Mesenchymal stem cell (in vitro differentiated cells and primary cell): ENCODE measurements at regions not wholly inside any gene's neighbourhood (a gene's known extent, or its start where the extent isn't known, plus 50 kb on each side); places are given as distances from the start of the nearest gene placed in this dataset.
A peak's percentile ranks its signal among the peaks of the same experiment; 100 is the strongest.

ENCODE experiments used
- DNase-seq: peaks from one replicate; pipeline ENCODE4 v3.0.0-alpha.2; 2013
- H2AFZ ChIP-seq: one replicate; pipeline ENCODE4 v1.6.1; 2013; ENCODE audit warnings: low read depth, mild to moderate bottlenecking, control low read depth, inconsistent platforms, low read length, moderate library complexity
- H2AK5ac ChIP-seq: 2 replicates; pipeline ENCODE4 v1.6.1; 2013; ENCODE audit warnings: low read length, moderate library complexity, mild to moderate bottlenecking, inconsistent platforms; ENCODE audit not compliant: severe bottlenecking
- H2BK120ac ChIP-seq: one replicate; pipeline ENCODE4 v1.6.1; 2013; ENCODE audit warnings: low read depth, mild to moderate bottlenecking, inconsistent platforms, low read length, moderate library complexity
- H2BK12ac ChIP-seq, 2 experiments: one replicate each; pipeline ENCODE4 v1.6.1; 2013; ENCODE audit warnings: inconsistent platforms in 2 of 2, low read length in 2 of 2, mild to moderate bottlenecking in 2 of 2, moderate library complexity in 2 of 2, control low read depth in 1 of 2
- H2BK15ac ChIP-seq: one replicate; pipeline ENCODE4 v1.6.1; 2013; ENCODE audit warnings: mild to moderate bottlenecking, low read depth, inconsistent platforms; ENCODE audit not compliant: poor library complexity, severe bottlenecking
- H2BK5ac ChIP-seq: 2 replicates; pipeline ENCODE4 v1.6.1; 2013; ENCODE audit warnings: low read depth, mild to moderate bottlenecking, low read length, control low read depth, inconsistent platforms; ENCODE audit not compliant: poor library complexity, severe bottlenecking
- H3K14ac ChIP-seq, 2 experiments: one replicate each; pipeline ENCODE4 v1.6.1; 2013; ENCODE audit warnings: inconsistent platforms in 2 of 2, low read length in 2 of 2, control low read depth in 1 of 2, mild to moderate bottlenecking in 1 of 2, moderate library complexity in 1 of 2
- H3K18ac ChIP-seq, 2 experiments: one replicate each; pipeline ENCODE4 v1.6.1; 2013; ENCODE audit warnings: inconsistent platforms in 2 of 2, low read length in 2 of 2, control low read depth in 1 of 2, low read depth in 1 of 2, mild to moderate bottlenecking in 1 of 2
- H3K23ac ChIP-seq, 2 experiments: one replicate each; pipeline ENCODE4 v1.6.1; 2013; ENCODE audit warnings: inconsistent platforms in 2 of 2, low read length in 2 of 2, mild to moderate bottlenecking in 2 of 2, moderate library complexity in 2 of 2, control low read depth in 1 of 2
- H3K27ac ChIP-seq: 2 replicates; pipeline ENCODE4 v1.5.1; 2013; ENCODE audit warnings: mild to moderate bottlenecking, moderate library complexity, low read length, control low read depth, inconsistent platforms; ENCODE audit not compliant: poor library complexity, severe bottlenecking
- H3K27me3 ChIP-seq, 2 experiments: 2 replicates each; pipeline versions ENCODE4 v1.6.1 to v1.7.0; 2013; ENCODE audit warnings: low read length in 2 of 2, mild to moderate bottlenecking in 2 of 2, moderate library complexity in 2 of 2, control low read depth in 1 of 2, inconsistent platforms in 1 of 2; ENCODE audit not compliant: control insufficient read depth in 1 of 2, insufficient read depth in 1 of 2
- H3K36me3 ChIP-seq, 2 experiments: 2 replicates each; pipeline versions ENCODE4 v1.6.1 to v1.7.0; 2013; ENCODE audit warnings: low read length in 2 of 2, control low read depth in 1 of 2, inconsistent platforms in 1 of 2, low read depth in 1 of 2, mild to moderate bottlenecking in 1 of 2; ENCODE audit not compliant: insufficient read depth in 2 of 2, control insufficient read depth in 1 of 2
- H3K4ac ChIP-seq, 2 experiments: one replicate each; pipeline ENCODE4 v1.6.1; 2013; ENCODE audit warnings: inconsistent platforms in 2 of 2, low read length in 2 of 2, mild to moderate bottlenecking in 2 of 2, moderate library complexity in 2 of 2, control low read depth in 1 of 2, low read depth in 1 of 2
- H3K4me1 ChIP-seq: 2 replicates; pipeline ENCODE4 v1.6.1; 2013; ENCODE audit warnings: low read depth, low read length, control low read depth; ENCODE audit not compliant: control insufficient read depth, insufficient read depth
- H3K4me2 ChIP-seq: 2 replicates; pipeline ENCODE4 v1.6.1; 2013; ENCODE audit warnings: low read length, mild to moderate bottlenecking, inconsistent platforms; ENCODE audit not compliant: poor library complexity, severe bottlenecking
- H3K4me3 ChIP-seq, 2 experiments: 2 replicates each; pipeline versions ENCODE4 v1.5.1 to v1.7.0; 2013; ENCODE audit warnings: low read length in 2 of 2, mild to moderate bottlenecking in 2 of 2, control low read depth in 1 of 2, low read depth in 1 of 2; ENCODE audit not compliant: insufficient read depth in 1 of 2
- H3K79me1 ChIP-seq: replicated peaks from 2 replicates; pipeline ENCODE4 v1.6.1; 2013; ENCODE audit warnings: mild to moderate bottlenecking, control low read depth, low read length, inconsistent platforms; ENCODE audit not compliant: poor library complexity, severe bottlenecking
- H3K9ac ChIP-seq: 2 replicates; pipeline ENCODE4 v1.7.0; 2013; ENCODE audit warnings: mild to moderate bottlenecking, low read length, moderate library complexity
- H3K9me3 ChIP-seq: 2 replicates; pipeline ENCODE4 v1.7.0; 2013; ENCODE audit warnings: mild to moderate bottlenecking, low read length; ENCODE audit not compliant: control insufficient read depth
- H4K8ac ChIP-seq: one replicate; pipeline ENCODE4 v1.6.1; 2013; ENCODE audit warnings: inconsistent platforms, mild to moderate bottlenecking, low read length, moderate library complexity
- H4K91ac ChIP-seq: one replicate; pipeline ENCODE4 v1.6.1; 2013; ENCODE audit warnings: mild to moderate bottlenecking, low read length, inconsistent platforms
- WGBS: methylation state at CpG from one replicate; pipeline ENCODE4 v1.1.7; 2013; ENCODE audit warnings: mixed read lengths; 5-methylcytosine and 5-hydroxymethylcytosine counted together

DNA sequence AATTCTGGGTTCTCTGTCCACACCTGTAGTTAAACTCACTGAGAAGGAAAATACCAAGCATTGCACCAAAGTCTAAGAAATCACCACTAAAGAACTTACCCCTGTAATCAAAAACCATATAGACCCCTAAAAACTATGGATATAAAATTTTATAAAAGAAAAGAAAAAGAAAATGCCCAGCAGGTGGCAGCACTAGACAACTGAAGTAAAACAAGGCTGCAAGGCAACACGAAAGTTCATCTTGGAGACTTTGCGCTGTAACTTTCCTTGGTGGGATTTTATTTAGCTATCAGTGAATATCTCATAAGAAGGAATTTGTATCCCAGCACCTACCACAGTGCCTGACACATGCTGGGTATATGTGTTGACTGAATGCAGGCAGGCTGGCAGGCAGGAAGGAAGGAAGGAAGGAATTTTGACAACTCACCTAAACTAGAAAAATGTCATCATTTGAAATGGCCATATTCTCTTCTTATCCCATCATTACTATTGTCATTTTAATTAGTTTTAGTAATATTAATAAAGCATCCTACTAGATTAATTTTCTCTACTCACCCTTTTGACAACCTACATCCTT, 68.2 kb upstream of the ETV6 start:
- H3K23ac ChIP-seq: no peak overlapping the region
- no peaks in the 10 kb centered on the region for H3K27me3 ChIP-seq
- H4K91ac ChIP-seq: no peak overlapping the region
- no peaks in the 10 kb centered on the region for H3K79me1 ChIP-seq
- H4K8ac ChIP-seq: no peak overlapping the region
- no peak overlapping the region for H3K4me3 ChIP-seq
- no peak overlapping the region for H2AK5ac ChIP-seq
- H3K27ac ChIP-seq: no peak overlapping the region
- DNase-seq: peak; percentile 72
- H2BK12ac ChIP-seq: peak overlapping the region in 1 of 2 experiments; percentile 29
- no peak overlapping the region for H3K14ac ChIP-seq
- no peaks in the 10 kb centered on the region for H3K36me3 ChIP-seq
- no peak overlapping the region for H2BK15ac ChIP-seq
- H3K9ac ChIP-seq: no peak overlapping the region
- H2BK5ac ChIP-seq: no peak overlapping the region
- H3K18ac ChIP-seq: no peak overlapping the region
- H2AFZ ChIP-seq: no peak overlapping the region
- no peak overlapping the region for H3K4ac ChIP-seq
- WGBS: 3% methylated on average over 2 of the region's 2 CpGs
- no peaks in the 10 kb centered on the region for H3K9me3 ChIP-seq
- H3K4me1 ChIP-seq: peaks cover 9% of the 10 kb centered on the region
- no peak overlapping the region for H2BK120ac ChIP-seq
- H3K4me2 ChIP-seq: no peak overlapping the region

GRCh38 chr12:11584221-11584855, 65.1 kb upstream of the ETV6 start:
- no peak overlapping the region for H2BK12ac ChIP-seq
- H2BK120ac ChIP-seq: no peak overlapping the region
- no peak for DNase-seq
- H3K18ac ChIP-seq: no peak overlapping the region
- peaks cover 6% of the 10 kb centered on the region for H3K4me1 ChIP-seq
- H3K4ac ChIP-seq: no peak overlapping the region
- no peak overlapping the region for H3K4me3 ChIP-seq
- 91% methylated on average over 6 of the region's 7 CpGs for WGBS
- no peak overlapping the region for H4K8ac ChIP-seq
- H3K36me3 ChIP-seq: no peaks in the 10 kb centered on the region
- no peak overlapping the region for H2BK15ac ChIP-seq
- H3K27me3 ChIP-seq: no peaks in the 10 kb centered on the region
- no peak overlapping the region for H2AFZ ChIP-seq
- H3K27ac ChIP-seq: no peak overlapping the region
- H2BK5ac ChIP-seq: no peak overlapping the region
- no peak overlapping the region for H3K4me2 ChIP-seq
- no peaks in the 10 kb centered on the region for H3K79me1 ChIP-seq
- no peak overlapping the region for H3K9ac ChIP-seq
- no peak overlapping the region for H3K23ac ChIP-seq
- no peaks in the 10 kb centered on the region for H3K9me3 ChIP-seq
- no peak overlapping the region for H2AK5ac ChIP-seq
- H3K14ac ChIP-seq: no peak overlapping the region
- no peak overlapping the region for H4K91ac ChIP-seq

GRCh38 chr12:11592484-11592883, 57.0 kb upstream of the ETV6 start:
- H3K18ac ChIP-seq: no peak overlapping the region
- H4K8ac ChIP-seq: no peak overlapping the region
- H2AFZ ChIP-seq: no peak overlapping the region
- no peak overlapping the region for H3K4me2 ChIP-seq
- no peak overlapping the region for H3K9ac ChIP-seq
- H2BK12ac ChIP-seq: peak overlapping the region in 1 of 2 experiments; percentile 42
- H2BK15ac ChIP-seq: no peak overlapping the region
- H3K27ac ChIP-seq: no peak overlapping the region
- H3K79me1 ChIP-seq: no peaks in the 10 kb centered on the region
- H3K4ac ChIP-seq: no peak overlapping the region
- 94% methylated on average over 11 of the region's 11 CpGs for whole genome bisulfite sequencing
- no peak for DNase-seq
- no peaks in the 10 kb centered on the region for H3K4me1 ChIP-seq
- no peaks in the 10 kb centered on the region for H3K36me3 ChIP-seq
- no peaks in the 10 kb centered on the region for H3K9me3 ChIP-seq
- H3K27me3 ChIP-seq: no peaks in the 10 kb centered on the region
- no peak overlapping the region for H2BK120ac ChIP-seq
- H2BK5ac ChIP-seq: no peak overlapping the region
- H2AK5ac ChIP-seq: no peak overlapping the region
- no peak overlapping the region for H4K91ac ChIP-seq
- no peak overlapping the region for H3K4me3 ChIP-seq
- peak overlapping the region in 1 of 2 experiments; percentile 11 for H3K14ac ChIP-seq
- H3K23ac ChIP-seq: no peak overlapping the region

DNA sequence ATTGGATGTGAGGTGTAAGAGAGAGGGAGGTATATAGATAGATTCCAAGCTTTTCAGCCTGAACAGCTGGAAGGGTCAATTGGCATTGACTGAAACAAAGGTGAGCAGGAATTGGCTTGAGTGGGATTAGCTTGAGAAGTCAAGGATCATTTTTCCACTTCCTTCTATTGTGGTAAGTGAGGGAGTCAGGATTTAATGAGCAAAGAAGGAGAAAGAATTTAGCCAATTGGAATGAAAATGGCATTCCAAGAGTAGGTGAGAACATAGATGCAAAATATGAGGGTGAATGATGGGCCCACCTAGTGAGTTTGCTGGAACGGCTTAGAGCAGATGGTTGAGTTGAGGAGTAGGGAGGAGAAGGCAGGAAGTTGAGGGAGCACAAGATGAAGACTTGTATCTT, 56.5 kb upstream of the ETV6 start:
- Histone ChIP-seq H3K23ac (no peak overlapping the region), H3K14ac (no peak overlapping the region), H3K9ac (no peak overlapping the region), H4K91ac (no peak overlapping the region), H4K8ac (no peak overlapping the region), H3K18ac (no peak overlapping the region), H2BK120ac (no peak overlapping the region), H2AK5ac (no peak overlapping the region), H2BK12ac (no peak overlapping the region), H3K36me3 (no peaks in the 10 kb centered on the region), H3K27me3 (no peaks in the 10 kb centered on the region), H3K4me1 (no peaks in the 10 kb centered on the region), H3K9me3 (no peaks in the 10 kb centered on the region), H2AFZ (no peak overlapping the region), H3K4ac (no peak overlapping the region), H3K79me1 (no peaks in the 10 kb centered on the region), H2BK15ac (no peak overlapping the region), H3K4me3 (no peak overlapping the region), H2BK5ac (no peak overlapping the region), H3K4me2 (no peak overlapping the region), H3K27ac (no peak overlapping the region)
- DNase-seq: no peak
- WGBS: 94% methylated on average over 1 of the region's 1 CpG
